Activated CD4-positive, alpha-beta T cell treated with anti-CD3 and anti-CD28 coated beads, Interleukin-2, Interleukin-4, amounts not matched to agents 100 ng/mL and 50 ng/mL, durations not matched to agents 16 hours and 8 hours (primary cell): ENCODE measurements at regions not wholly inside any gene's neighbourhood (a gene's known extent, or its start where the extent isn't known, plus 50 kb on each side); places are given as distances from the start of the nearest gene placed in this dataset.
A peak's percentile ranks its signal among the peaks of the same experiment; 100 is the strongest.
"Not testable (repeated sequence)": the region's sequence is repeated elsewhere in the genome, so short reads cannot be mapped to it uniquely, and the experiment has no call there.

Experiments used
- DNase-seq: peaks from one replicate; pipeline ENCODE4 v3.0.0-alpha.2; 2020; ENCODE audit warnings: low spot score

DNA sequence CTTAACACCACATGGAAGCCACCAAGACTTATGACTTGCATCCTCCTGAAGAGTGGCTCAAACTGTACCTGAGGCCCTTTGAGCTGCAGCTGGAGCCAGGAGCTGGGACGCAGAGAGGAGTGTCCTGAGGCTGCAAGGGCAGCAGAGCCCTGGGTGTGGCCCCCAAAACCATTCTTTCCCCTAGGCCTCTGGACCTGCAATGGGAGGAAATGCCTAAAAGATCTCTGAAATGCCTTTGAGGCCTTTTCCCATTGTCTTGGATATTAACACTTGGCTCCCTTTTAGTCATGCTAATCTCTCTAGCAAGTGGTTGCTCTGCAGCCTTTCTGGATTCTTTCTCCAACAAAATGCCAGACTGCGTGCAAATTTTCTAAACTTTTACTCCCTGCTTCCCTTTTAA, 156.1 kb downstream of the SLC38A4 start:
- DNase-seq: no peak

DNA sequence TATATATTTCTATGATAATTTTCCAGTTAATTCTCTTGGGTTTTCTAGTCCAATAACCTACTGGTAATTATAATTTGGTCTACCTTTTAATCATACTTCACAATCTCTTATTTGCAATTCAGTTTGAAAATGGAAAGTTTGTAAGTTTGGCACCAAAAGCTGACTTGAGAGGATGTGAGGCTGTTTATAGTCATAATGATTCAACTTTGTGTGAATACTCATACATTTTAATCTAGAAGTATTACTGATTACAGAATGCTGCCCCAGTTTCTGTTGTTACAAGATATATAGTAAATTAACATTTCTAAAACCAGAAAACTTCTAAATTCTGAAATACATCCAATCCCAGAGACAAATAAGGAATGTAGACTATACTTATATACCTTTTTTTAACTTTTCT, 158.2 kb downstream of the SLC38A4 start:
- DNase-seq: no peak

- peak; percentile 51 for DNase-seq
Measured at GRCh38 chr12:46664761-46665287, 161.0 kb downstream of the SLC38A4 start.

DNA sequence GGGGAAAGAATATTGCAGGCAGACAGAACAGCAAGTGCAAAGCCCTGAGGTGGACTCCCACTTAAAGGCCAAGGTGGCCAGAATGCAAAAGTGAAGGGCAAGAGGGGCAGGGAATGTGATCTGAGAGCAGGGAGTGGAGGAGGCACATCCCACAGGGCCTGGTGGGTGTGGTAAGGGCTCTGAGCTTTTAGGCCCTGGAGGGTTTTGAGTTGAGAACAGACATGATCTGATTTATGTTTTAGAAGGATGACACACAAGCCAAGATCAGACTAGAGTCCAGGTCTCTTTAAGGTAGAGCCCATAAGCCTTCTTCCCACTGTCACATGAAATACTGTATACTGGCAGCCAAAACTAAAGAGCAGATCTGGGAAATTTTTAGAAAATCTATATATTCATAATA, 162.5 kb downstream of the SLC38A4 start:
- DNase-seq: no peak

DNA sequence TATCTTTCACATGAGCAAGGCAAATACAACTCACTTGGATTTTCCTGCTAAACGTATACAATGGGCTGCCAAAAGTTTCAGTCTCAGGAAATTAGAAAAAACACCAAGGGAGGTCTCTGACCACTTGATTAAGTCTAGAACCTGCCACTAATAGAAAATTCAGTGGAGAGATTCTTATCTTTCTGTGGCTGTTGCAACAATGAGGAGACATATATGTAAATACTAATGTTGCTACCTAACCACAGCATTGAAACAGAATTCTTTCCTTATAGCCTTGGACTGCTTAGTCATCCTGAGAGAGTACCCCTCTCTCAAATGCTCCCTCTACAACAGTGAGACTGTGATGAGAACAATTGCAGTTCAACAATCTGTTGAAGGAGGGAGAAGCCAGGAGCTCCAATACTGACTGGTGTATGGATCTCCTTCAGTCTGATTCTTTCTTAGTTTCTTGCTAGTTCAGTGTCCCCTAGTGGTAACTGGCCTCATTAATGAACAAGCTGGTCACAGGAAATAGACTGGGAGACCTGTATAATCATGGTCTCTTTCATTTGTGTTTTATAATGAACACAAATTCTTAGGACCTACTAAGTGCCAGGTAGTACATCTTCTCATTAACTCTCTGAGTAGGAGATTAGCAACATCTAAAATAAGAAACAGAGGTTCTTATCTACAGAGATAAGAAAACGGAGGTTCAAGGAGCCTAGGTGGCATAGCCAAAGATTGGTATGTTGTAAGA, 164.5 kb downstream of the SLC38A4 start:
- peak; percentile 37 for DNase-seq

DNA sequence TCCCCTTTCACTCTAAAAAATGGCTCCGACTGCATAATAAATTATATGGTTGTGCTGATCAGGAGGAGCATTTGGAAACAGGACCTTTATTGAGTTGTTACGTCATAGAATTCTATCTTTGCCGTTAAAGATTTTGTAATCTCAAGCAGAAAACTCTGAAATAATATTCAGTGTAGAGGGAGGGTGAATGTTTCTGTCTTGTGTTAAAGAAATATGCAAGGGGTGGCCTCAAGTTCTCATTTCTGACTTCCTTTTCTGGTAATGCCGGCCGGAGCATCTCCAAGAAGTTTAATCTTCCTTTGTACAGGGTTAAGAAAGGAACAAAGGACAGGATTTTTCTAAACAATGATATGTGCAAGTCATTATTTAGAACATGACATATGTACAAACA, 165.1 kb downstream of the SLC38A4 start:
- no peak for DNase-seq

- DNase-seq: no peak
Measured at GRCh38 chr12:46660276-46660675, 165.5 kb downstream of the SLC38A4 start.

DNA sequence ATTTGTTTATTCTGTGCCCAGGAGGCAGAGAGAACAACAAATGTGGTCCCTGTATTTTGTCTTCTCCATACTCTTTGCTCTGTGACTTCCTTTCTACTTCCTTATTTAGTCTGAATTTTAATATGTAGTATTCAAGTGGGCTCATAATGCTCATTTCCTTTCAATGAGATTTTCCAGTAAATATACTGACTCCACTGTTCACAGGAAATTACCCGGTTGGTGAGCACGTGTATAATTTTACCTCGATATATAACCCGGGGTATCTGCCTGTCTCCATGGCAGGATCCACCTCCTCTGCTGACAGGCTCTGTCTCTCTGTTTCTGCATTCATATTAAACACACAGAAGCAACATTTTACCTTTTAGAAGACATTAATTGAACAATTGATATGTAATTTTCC, 166.0 kb downstream of the SLC38A4 start:
- DNase-seq: no peak

DNA sequence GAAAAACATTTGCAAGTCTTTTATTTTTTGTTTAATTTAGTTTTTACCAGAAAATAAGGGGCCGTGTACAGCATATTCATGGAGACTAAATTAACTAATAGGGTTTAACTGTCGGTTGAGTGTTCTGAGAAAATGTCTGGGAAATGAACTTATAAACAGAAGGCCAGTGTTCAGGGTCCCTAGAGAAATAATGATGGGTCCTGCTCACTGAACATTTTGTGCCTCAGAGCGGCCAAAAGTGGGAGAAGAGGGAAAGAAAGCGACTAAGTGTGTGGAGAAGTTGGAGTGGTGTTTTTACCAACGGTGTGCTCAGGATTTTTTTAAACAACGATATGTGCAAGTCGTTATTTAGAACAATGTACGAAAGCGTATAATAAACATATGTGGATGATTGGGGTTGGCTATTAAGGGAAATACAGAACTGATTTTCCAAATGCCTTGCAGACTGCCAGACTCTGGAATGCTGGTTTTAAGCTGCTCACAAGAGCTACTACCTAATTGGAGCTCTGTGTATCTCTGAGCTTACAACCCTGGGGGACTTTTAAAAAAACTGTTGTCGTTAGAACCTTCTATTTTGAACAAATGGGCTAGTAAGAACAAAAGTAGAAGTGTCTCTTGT, 166.7 kb downstream of the SLC38A4 start:
- DNase-seq: no peak

GRCh38 chr12:46657453-46658411, 168.1 kb downstream of the SLC38A4 start:
- DNase-seq: no peak

DNA sequence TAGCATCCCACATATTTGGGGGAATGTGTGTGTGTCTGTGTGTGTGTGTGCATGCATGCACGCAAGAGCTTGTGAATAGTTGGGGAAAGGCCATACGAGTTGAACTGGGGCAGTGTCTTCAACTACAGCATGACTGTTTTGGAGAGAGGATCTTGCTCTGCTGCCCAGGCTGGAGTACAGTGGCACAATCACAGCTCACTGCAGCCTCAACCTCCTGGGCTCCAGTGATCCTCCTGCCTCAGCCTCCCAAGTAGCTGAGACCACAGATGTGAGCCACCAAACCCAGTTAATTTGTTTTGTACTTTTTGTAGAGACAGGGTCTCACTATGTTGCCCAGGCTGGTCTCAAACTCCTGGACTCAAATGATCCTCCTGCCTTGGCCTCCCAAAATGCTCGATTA, 169.8 kb downstream of the SLC38A4 start:
- DNase-seq: not testable (repeated sequence)

DNA sequence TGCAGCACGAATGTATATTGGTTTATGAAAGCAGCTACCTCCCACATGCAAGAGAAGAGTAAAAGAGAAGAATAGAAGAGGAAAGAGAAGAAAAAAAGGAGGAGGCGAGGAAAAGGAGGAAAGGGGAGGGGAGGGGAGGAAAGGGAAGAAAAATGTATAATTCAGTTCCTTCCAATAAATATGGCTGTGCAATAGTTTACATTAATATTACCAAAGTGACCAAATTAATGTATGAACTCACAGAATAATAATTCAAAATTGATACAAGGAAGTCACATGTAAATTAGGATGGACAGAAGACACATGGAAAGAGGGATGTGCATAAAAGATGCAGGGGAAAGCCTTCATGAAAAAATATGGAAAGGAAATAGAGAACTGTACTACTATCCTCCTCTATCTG, 172.5 kb downstream of the SLC38A4 start:
- no peak for DNase-seq

GRCh38 chr12:46652692-46653091, 173.1 kb downstream of the SLC38A4 start:
- DNase-seq: no peak

- DNase-seq: no peak
Measured at GRCh38 chr12:46650688-46651087, 175.1 kb downstream of the SLC38A4 start.

- DNase-seq: no peak
Measured at GRCh38 chr12:46649433-46649832, 176.4 kb downstream of the SLC38A4 start.

DNA sequence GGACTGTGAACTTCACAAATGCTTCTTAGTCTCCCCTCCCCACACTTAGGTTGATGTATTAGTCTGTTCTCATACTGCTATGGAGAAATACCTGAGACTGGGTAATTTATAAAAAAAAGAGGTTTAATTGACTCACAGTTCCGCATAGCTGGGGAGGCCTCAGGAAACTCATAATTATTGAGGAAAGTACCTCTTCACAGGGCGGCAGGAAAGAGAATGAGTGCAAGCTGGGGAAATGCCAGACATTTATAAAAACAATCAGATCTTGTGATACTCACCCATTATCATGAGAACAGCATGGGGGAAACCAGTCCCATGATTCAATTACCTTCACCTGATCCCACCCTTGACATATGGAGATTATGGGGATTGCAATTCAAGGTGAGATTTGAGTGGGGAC, 178.8 kb downstream of the SLC38A4 start:
- DNase-seq: no peak

GRCh38 chr12:46641649-46642048, 184.1 kb downstream of the SLC38A4 start:
- not testable (repeated sequence) for DNase-seq

DNA sequence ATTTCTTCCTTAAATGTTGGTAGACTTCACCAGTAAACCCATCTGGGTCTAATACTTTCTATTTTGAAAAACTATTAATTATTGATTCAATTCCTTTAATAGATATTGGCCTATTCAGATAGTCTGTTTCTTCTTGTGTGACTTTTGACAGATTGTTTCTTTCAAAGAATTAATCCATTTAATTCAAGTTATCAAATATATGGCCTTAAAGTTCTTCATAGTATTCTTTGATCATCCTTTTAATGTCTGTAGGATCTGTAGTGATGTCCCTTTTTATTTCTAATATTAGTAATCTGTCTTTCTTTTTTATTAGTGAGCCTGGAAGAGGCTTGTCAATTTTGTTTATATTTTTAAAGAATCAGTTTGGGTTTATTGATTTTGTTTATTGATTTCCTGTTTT, 190.0 kb downstream of the SLC38A4 start:
- no peak for DNase-seq

GRCh38 chr12:46629331-46630229, 196.2 kb downstream of the SLC38A4 start:
- DNase-seq: no peak

GRCh38 chr12:46628176-46628575, 197.6 kb downstream of the SLC38A4 start:
- DNase-seq: no peak

- no peak for DNase-seq
Measured at GRCh38 chr12:46627686-46628085, 198.1 kb downstream of the SLC38A4 start.
